DMS79 treated with DMSO at 0.1 percent for 48 hours (cell line): ENCODE measurements at regions not wholly inside any gene's neighbourhood (a gene's known extent, or its start where the extent isn't known, plus 50 kb on each side); places are given as distances from the start of the nearest gene placed in this dataset.

ENCODE experiments used
- DNase-seq: peaks from one replicate; lab custom pipeline; 2025; lab: John Stamatoyannopoulos, UW

GRCh38 chr6:169082817-169083507 is 170.7 kb downstream of the THBS2 start:
- no peak for DNase-seq

GRCh38 chr6:169082093-169082492 is 171.6 kb downstream of the THBS2 start:
- no peak for DNase-seq

DNA sequence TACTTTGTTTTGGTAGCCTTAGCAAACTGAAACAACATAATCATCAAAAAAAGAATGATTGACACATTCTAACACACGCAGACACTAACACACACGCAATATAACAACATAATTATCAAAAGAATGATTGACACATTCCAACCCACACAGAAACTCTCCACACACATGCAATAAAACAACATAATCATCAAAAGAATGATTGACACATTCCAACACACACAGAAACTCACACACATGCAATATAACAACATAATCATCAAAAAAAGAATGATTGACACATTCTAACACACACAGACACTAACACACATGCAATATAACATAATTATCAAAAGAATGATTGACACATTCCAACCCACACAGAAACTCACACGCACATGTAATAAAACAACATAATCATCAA is 172.4 kb downstream of the THBS2 start:
- DNase-seq: no peak

DNA sequence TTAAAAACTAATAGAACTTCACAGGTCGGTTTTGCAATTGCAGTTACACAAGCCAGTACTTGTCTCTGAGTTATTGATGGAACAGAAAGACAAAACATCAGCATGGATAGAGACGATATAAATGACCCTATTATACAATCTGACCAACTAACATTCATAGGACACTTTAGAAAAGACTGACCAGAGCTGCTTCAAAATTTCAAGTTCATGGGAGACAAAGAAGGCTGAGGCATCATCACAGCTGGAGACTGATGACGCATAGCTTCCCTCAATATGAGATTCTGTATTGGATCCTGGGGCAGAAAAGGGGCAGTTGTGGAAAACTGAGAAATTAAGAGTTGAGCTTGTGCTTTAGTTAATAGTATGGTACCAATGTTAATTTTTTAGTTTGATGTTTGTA is 174.0 kb downstream of the THBS2 start:
- DNase-seq: no peak

GRCh38 chr6:169078399-169079145 is 175.1 kb downstream of the THBS2 start:
- no peak for DNase-seq

DNA sequence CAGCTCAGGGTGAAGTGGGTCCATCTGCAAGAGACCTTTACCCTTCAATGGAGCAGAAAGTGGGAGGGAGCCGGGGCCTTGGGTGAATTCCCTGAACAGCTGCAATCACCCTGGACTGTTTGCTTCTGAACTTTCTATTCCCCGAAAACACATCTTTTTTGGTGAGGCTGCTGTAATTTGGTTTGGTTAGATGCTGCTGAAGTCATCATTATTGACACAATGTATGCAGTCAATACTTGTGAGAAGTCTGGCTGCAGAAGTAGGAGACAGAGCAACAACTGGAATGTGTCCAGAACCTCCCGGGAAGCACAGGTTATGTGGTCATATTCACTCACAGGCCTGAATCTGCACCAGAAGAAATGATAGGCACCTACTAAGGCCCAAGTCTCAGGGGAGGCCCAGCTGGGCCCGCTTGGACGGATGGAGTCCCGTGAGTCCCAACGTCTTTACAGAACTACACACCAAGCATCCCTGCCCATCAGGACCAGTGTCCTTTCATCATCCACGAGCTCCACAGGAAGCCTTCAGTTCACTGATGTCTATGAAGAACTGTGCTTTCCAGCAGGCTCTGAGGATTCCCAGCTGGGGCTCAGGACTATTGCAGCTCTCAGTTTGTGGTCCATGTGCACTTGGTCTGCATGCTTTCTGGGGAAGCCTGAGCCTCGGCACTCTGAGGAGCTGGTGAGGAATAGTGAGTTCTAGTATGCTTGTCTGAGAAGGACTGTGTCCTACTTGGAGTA is 177.6 kb downstream of the THBS2 start:
- DNase-seq: no peak

- no peak for DNase-seq
Measured at GRCh38 chr6:169075211-169075914, 178.3 kb downstream of the THBS2 start.

DNA sequence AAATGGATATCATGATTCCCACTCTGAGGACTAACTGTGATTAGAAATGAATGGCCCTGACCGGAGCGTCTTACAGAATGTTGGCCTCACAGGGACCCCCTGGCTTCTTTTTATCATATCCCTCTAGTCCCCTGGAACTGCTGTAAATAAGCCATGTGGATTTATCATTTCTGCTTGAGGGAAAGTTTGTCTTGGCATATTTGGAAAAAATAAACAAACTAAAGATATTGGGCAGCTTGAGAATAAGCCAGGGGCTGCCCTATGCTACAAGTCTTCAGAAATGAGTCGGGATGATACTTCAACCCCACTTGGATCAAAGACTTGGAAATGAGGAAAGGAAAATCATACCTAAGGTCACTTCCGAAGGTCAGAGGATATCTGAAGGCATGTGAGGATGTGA is 179.1 kb downstream of the THBS2 start:
- no peak for DNase-seq

- no peak for DNase-seq
Measured at GRCh38 chr6:169073311-169073710, 180.3 kb downstream of the THBS2 start.

DNA sequence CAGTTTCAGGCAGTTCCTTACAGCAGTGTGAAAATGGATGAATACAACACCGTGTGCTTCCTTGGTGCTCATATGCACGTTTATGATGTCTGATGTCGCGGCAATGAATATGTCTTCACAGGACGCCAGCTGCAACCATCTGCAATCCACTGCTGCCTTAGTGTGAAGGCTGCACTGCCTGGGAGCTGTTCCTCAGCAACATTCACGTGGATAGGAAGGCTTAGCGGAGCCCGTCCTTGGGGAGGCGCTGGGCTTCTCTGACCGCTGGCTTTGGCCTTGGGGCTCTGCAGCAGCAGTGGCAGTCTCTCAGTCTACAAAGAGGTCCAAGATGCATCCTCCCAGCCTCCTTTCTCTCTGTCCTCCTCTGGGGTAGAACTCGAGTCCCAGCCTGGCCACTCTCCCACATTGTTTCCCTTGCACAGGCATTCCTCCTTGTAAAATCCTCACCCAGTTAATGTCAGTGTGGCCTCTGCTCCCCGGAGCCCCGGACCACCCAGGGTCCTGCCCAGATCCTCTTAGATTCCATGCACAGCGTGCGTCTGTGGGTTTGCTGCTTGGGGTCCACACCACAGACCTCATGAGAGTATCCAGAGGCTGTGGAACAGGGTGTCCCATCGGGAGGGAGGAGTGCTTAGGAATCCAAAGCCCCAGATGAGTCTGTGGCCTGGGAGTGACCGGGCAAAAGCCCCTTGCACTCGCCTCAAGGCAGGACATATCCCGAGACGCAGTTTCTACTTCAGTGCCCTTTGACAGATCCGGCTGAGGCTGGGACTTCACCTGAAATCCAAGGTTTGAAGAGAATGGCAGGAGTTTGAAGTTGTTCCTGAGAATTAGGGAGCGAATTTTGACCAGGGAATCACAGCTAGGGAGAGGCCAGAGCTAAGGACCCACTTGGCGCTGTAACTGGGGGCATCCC is 181.3 kb downstream of the THBS2 start:
- DNase-seq: no peak

DNA sequence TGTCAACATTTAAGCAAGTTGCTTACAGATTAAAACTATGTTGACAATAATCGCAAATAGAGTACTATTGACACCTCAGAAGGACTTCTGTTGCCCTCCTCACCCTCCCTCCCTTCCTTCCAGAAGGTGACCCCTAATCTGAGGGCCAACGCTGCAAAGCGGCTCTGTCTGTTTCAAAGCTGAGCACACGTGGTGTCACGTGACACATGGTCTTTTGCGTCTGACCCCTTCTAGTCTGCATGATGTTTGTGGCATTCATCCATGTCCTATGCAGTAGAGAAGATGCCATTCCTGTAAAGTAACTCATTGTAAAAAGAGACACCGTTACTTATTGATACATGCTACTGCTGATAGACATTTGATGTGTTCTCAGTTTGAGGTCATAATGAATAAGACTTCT is 182.3 kb downstream of the THBS2 start:
- DNase-seq: no peak

- no peak for DNase-seq
Measured at GRCh38 chr6:169070506-169071176, 183.0 kb downstream of the THBS2 start.

DNA sequence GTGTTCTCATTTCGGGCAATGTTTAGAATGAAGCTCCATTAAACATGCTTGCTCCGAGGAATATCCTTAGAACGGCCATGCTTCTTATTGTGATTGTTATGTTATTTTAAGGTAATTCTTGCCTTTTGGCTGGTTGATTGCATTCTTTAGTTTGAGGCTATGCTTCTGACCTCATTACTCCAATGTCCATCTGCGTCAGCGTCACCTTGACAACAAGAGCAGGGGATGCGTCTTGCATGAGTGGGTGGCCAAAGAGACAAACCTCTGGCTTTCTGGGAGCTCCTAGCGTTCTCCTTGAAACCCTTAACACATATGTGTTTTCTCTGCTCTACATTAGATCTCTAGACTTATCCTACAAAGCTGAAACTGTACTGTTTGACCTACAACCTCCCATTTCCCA is 184.3 kb downstream of the THBS2 start:
- no peak for DNase-seq

- no peak for DNase-seq
Measured at GRCh38 chr6:169064194-169064593, 189.5 kb downstream of the THBS2 start.

GRCh38 chr6:169062272-169062671 is 191.4 kb downstream of the THBS2 start:
- no peak for DNase-seq

GRCh38 chr6:169058634-169059033 is 195.0 kb downstream of the THBS2 start:
- no peak for DNase-seq

DNA sequence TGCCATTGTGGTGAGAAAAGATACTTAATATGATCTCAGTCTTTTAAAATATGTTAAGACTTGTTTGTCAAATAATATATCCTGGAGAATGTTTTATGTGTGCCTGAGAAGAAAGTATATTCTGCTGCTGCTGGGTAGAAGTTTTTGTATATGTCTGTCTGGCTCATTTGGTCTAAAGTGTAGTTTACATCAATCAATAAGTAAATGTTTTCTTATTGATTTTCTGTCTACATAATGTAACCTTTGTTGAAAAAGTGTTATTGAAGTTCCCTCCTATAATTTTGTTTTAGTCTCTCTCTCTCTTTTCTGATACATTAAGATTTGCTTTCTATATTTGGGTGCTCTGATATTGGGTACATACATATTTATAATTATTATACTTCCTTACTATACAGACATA is 201.2 kb downstream of the THBS2 start:
- DNase-seq: no peak

DNA sequence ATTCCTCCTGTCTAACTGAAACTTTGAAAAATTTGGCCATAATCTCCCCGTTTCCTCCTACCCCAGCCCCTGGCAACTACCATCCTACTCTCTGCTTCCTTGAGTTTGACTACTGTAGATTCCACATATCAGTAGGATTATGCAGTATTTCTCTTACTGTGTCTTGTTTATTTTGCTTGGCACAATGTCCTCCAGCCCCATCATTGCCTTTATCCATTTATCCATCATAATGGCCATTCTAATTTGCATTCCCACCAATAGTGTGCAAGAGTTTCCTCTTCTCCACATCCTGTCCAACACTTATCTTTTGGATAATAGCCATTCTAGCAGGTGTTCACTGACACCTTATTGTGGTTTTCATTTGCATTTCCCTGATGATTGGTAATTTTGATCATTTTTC is 202.3 kb downstream of the THBS2 start:
- DNase-seq: no peak

GRCh38 chr6:169048865-169049205 is 204.8 kb downstream of the THBS2 start:
- DNase-seq: no peak

- DNase-seq: no peak
Measured at GRCh38 chr6:169048185-169048864, 205.3 kb downstream of the THBS2 start.
